GM18909 (cell line): ENCODE measurements at regions not wholly inside any gene's neighbourhood (a gene's known extent, or its start where the extent isn't known, plus 50 kb on each side); places are given as distances from the start of the nearest gene placed in this dataset.

Experiments used
- ATAC-seq: cut with Tn5 transposase; IDR thresholded peaks from one replicate; pipeline ENCODE4 v1.9.1; 2021; ENCODE audit warnings: mild to moderate bottlenecking; ENCODE audit not compliant: unreplicated experiment, poor library complexity

DNA sequence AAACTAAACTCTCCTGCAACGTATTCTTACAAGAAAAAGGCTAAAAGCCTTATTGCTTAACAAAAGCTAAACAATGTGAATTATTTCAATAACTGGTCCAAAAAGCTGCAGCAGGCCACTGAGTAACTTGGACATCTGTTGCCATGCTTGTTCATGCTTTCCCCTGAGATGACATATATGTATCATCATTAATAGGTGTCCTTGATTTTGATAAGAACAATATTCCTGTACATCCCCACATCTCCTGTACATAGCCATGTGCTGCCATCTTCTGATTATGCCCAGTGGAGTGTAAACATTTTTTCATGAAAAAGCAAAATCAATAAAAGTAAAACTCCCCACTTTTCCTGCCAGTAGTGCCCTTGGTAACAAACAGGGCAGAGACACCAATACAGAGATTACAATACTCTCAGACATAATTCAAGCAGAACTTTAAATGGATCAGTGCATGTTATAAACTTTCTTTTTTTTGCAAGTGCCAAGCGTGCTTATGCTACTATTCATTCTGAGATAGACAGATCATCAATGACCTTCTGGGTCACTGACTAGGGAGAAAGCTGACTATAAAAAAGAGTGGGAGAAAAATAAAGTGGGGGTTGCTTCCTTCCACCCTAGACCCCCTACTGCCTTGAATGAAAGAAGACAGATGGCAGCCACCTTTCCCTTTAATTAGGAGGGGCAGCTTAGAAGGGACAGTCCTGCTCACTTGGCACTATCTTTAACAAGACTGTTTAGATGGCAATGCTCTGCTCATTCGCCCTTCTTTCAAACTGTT lies 205.5 kb upstream of the KLF14 start:
- no peak for ATAC-seq

GRCh38 chr7:130940326-130940725 lies 206.3 kb upstream of the KLF14 start:
- ATAC-seq: no peak

DNA sequence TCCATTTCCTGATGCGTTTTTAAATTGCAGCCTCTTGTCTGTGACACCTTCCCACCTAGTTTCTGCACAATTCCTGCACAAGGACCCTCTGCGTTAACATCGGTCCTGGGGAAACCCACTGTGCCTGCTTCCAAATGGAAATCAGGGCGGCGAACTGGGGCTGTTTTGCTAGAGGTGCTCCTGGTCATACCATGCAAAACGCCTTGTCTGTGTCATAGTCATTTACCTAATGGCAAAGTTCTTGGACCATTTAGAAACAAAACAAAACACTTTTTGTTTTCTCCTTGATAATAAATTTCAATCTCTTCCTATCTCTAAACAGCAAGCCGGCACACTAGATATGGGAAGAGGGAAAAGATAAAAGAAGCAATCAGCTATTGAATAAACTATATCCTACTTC lies 206.9 kb upstream of the KLF14 start:
- no peak for ATAC-seq

DNA sequence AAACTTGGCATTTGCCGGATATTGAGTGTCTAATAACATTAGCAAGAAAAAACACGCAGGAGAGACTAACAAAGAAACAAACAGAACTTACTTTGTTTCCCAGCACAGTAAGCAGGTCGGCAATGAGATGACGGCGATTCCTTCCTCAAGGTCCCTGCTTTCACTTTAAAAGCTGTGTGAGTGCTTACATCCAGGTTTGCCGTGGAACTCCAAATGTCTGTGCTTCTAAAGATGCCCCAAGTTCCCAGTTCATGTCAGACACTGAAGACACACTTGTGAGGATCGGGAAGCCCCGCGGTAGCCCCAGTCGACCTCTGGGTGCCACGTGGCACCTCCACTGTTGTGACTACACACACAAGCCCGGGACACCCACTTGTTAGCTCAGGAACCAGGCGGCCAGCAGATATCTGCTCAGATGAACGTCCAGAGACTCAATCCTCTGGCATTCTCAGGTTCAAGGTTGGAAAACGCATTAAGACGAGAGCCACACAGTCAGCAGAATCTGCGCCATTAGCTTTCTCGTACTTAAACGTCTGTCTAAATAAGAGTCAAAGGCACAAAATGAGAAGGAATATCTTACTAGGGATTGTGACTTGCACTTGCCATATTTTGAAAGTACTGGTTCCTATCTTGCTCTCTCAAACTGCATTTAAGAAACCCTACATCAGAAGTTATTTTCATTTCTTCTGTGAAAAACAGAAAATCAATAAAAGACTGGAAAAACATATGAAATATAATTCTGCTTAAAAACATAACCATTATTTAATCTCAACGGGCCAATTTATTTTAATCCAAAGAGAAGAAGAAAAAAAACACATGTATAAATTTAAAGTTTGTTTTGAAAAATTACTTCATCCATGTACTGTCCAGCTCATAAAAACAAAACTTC lies 207.6 kb upstream of the KLF14 start:
- no peak for ATAC-seq

DNA sequence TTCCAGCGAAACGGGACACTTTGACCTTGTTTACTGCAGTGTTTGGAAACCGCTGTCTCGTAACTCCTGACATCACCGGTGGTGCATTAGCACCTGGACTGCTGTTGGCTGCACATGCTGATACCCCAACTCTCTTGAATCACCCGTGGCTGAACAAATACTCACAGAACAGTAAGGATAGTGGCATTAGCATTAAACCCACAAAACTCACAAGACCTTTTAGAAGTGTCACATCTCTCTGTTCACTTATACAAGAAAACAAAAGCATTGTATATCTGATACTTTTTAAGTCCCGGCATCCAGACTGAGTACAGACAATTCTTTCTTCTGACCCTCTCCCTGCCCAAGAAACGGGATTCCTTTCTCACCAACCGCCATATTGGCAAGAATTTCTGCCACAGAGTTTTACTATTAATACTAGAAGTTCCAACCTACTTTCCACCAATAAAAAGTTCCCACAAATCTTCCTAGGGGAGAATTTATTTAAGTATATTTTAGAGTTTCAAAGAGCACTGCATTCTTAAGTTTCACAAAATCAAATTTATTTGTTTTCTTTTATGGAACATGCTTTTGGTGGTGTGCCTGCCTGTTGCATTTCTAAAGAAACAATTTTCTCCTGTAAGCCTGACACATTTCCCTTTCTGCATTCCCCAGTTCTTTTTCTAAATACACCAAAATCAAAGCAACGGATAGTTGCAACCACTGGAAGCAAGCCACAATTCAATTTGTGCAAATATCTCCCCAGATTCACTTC lies 208.4 kb upstream of the KLF14 start:
- ATAC-seq: no peak

DNA sequence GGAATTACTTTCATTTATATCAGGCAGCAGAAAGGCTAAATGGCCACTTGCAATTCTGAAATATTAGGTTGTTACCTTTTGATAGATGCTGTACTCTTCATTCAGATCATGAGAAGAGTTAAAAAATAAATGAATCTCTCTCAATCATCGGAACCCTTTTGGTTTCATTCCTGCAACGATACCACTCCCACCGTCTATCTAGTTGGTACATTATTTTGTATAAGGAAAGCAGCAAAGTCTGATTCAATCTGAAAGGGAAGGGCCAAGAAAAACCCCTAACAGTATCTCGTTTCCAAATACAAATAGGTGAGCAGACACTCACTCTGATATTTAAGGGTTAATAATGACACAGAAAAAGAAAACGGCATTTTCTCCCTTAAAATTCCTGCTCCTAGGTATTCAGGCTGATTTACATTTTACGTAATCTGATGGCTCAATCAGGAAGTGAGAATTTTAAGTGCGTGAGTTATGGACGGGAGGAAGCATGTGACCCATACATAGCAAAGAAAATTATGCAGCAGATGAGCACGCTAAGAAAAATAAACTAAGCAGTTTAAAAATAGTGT lies 209.4 kb upstream of the KLF14 start:
- ATAC-seq: no peak

- ATAC-seq: no peak
Measured at GRCh38 chr7:130943981-130944380, 210.0 kb upstream of the KLF14 start.

DNA sequence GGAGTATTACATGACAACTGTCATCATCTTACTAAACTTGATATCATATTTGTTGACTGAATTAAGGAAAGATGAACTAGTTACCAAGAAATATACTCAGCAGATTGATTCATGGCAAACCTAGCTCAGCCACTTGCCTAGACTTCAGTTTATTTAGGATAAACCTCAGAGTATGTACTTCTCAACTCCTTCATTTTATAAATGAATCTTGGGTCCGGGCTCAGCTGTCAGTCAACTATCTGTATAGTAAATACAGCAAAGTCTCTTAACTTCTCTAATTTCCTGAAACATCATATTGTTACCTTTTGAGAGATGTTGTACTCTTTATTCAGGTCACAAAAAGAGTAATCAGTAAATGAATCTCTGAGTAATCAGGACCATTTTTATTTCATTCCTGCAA lies 211.0 kb upstream of the KLF14 start:
- no peak for ATAC-seq

DNA sequence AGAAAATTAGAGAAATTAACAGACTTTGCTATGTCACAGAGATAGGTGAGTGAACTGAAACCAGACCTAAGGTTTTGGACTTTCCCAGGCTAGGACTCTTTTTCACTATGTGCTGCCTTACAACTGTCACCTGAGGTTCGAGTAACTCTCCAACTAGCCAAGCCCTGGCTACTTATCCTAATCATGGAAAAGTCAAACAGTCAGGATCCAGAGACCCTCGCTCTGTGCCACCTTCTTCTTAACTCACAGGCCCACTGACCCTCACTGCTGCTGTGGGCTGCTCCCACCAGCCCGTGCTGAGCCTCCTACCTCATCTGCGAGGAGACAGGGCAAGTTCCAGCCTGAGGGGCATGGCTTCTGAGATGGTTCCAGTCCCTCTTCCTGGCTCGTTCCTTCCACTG lies 211.4 kb upstream of the KLF14 start:
- ATAC-seq: no peak

- ATAC-seq: no peak
Measured at GRCh38 chr7:130946114-130946513, 212.1 kb upstream of the KLF14 start.

DNA sequence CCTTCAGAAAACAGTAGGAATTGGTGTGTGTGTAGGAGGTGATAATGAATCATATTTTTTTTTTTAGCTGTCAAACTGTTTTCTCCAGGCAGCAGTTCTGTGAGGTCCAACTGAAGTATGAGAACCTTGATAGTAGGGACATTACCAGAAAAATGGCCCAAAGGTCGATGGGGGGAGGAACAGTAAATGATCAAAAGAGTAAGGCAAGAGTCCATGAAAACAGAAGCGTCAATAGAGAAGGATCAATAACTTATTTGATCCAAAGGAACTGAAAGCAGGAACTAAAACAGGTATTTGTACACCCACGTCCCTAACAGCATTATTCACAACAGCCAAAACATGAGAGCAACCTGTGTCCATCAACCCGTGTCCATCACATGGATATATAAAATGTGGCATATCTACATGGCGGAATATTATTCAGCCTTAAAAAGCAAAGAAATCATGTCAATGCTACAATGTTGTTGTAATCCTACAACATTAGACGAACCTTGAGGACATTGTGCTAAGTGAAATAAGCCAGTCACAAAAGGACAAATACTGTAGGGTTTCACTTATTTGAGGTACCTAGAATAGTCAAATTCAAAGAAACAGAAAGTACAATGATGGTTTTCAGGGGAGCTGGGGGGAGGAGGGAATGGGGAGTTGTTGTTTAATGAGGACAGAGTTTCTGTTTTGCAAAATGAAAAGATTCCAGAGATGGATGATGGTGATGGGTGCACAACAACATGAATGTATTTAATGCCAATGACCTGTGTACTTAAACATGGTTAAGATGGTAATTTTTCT lies 214.0 kb upstream of the KLF14 start:
- no peak for ATAC-seq

DNA sequence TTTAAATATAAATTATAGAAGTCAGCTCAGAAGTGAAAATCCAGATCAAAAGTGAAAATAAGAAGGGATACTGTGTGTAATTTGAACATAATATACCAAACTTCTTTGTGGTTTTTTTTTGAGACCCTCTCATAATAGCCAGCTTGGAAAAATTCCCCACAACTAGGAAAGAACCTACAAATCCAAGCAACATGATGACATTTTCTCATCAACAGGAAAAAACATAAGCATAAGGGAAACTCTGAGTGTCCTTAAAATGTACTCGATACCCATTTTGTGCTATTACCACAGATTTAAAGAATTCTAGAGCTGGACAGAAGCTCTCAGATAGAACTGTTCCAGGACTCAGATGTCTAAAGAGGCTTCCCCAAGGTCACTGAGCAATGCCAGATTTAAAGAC lies 214.8 kb upstream of the KLF14 start:
- no peak for ATAC-seq

DNA sequence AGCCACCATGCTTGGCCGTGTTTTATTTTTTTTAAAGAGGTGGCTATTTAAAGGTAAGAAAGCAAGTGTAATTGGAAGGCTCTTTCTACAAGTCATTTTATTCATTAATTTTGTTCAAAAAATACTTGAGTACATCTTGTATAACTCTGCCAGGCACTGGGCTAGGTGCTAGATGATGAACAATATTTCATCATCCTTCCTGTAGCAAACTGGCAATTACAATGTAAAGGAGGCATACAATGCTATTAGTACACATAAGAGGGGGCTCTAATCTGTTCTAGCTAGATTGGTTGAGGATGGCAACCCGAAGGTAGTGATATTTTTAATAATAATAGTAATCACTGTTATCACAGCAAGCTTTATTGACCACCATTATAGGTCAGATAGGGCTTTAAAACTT lies 215.5 kb upstream of the KLF14 start:
- ATAC-seq: no peak

- no peak for ATAC-seq
Measured at GRCh38 chr7:130950054-130950453, 216.0 kb upstream of the KLF14 start.

DNA sequence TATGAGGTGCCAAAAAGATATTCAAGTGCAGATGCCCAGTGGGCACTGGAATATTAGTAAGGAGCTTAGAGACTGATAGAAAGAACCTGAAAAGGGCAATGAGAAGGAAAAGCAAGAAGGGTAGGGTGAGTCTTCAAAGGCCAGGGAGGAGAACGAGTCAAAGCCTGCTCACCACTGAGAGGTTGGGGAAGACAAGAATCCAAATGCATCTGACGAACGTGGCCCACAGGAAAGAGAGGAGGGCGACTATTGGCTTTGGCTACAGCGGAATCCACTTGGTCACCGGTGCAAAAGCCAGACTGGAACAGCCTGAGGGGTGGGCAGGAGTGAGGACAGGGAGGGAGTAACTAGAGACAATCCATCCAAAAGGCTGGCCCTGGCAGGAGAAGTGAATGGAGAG lies 216.7 kb upstream of the KLF14 start:
- ATAC-seq: no peak

GRCh38 chr7:130951303-130951975 lies 217.4 kb upstream of the KLF14 start:
- ATAC-seq: no peak

DNA sequence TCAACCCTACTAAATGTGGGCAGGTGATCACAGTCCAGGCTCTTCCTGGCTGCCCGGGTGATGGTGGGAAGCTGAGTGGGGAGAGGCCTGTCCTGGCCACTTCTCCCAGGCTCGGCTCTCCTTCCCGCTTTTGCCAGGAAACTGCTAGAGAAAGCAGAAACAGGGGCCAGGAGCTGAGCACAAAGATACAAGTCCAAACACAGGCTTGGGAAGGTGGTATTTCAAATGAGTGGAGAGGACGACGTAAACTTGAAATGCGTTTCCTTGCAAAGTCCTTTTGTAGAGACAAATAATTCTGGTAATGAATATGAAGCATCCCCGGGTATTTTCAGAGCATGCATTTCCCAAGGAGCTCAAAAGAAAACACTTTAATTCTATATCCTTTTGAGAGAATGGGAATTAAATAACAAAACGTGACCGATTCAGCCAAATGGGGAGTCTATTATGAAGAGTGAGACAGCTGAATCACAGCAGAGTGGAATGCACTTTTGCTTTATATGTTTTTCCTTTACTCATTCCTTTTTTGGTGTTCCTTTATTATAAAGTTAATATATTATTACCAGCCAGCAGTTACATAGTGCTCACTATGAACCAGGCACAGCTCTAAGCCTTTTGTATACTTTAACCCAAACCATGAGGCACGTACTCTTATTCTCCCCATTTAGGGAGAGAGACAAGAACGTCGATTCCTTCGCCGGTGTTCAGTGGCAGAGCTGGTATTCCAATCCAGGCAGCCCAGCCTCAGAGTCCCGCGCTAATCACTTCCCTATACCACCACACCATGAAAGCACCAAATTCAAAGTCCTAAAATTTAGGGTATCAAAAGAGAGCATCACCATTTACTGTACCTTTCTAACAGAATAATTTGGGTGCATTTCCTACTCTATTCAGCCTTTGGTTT lies 218.2 kb upstream of the KLF14 start:
- no peak for ATAC-seq

DNA sequence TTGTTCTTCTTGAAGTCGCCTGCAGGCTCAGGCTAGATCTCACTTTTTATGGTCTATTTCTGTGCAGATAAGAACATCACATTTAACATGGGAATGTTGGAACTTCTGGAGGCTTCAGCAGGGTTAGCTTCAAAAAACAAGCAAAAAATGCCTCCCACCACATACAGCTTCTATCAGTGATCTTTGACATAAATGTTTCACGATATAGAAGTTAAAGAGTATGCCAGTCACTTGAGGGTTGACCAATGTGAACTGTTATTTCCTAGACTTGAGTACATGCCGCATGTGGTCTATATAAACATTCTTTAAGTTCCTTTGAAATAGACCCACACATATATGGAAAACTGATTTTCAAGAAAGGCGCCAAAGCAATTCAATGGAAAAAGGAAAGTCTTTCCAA lies 219.2 kb upstream of the KLF14 start:
- ATAC-seq: no peak
